HG03521 (cell line): ENCODE measurements at regions not wholly inside any gene's neighbourhood (a gene's known extent, or its start where the extent isn't known, plus 50 kb on each side); places are given as distances from the start of the nearest gene placed in this dataset.
"Not testable (repeated sequence)": the region's sequence is repeated elsewhere in the genome, so short reads cannot be mapped to it uniquely, and the experiment has no call there.

ENCODE experiments used
- ATAC-seq: cut with Tn5 transposase; IDR thresholded peaks from one replicate; pipeline ENCODE4 v1.9.1; 2021; ENCODE audit warnings: mild to moderate bottlenecking, moderate library complexity; ENCODE audit not compliant: unreplicated experiment

GRCh38 chr2:37757456-37757855 lies 86.0 kb upstream of the CDC42EP3 start:
- not testable (repeated sequence) for ATAC-seq

- not testable (repeated sequence) for ATAC-seq
Measured at GRCh38 chr2:37758141-37758601, 86.7 kb upstream of the CDC42EP3 start.

GRCh38 chr2:37759989-37760388 lies 88.5 kb upstream of the CDC42EP3 start:
- not testable (repeated sequence) for ATAC-seq

- no peak for ATAC-seq
Measured at GRCh38 chr2:37760471-37760870, 89.0 kb upstream of the CDC42EP3 start.

- ATAC-seq: not testable (repeated sequence)
Measured at GRCh38 chr2:37762281-37762680, 90.8 kb upstream of the CDC42EP3 start.

GRCh38 chr2:37764739-37765138 lies 93.3 kb upstream of the CDC42EP3 start:
- ATAC-seq: no peak

- ATAC-seq: no peak
Measured at GRCh38 chr2:37766106-37766505, 94.7 kb upstream of the CDC42EP3 start.

GRCh38 chr2:37767046-37767445 lies 95.6 kb upstream of the CDC42EP3 start:
- ATAC-seq: no peak

GRCh38 chr2:37767959-37768925 lies 96.8 kb upstream of the CDC42EP3 start:
- no peak for ATAC-seq

GRCh38 chr2:37769551-37769950 lies 98.1 kb upstream of the CDC42EP3 start:
- ATAC-seq: no peak

- no peak for ATAC-seq
Measured at GRCh38 chr2:37770797-37771196, 99.4 kb upstream of the CDC42EP3 start.

- no peak for ATAC-seq
Measured at GRCh38 chr2:37771600-37772088, 100.2 kb upstream of the CDC42EP3 start.

GRCh38 chr2:37773371-37774130 lies 102.1 kb upstream of the CDC42EP3 start:
- no peak for ATAC-seq

- ATAC-seq: not testable (repeated sequence)
Measured at GRCh38 chr2:37774171-37774944, 102.9 kb upstream of the CDC42EP3 start.

- ATAC-seq: no peak
Measured at GRCh38 chr2:37774976-37775907, 103.8 kb upstream of the CDC42EP3 start.

GRCh38 chr2:37775908-37776250 lies 104.4 kb upstream of the CDC42EP3 start:
- ATAC-seq: no peak

GRCh38 chr2:37776487-37776886 lies 105.0 kb upstream of the CDC42EP3 start:
- ATAC-seq: no peak

GRCh38 chr2:37779139-37779538 lies 107.7 kb upstream of the CDC42EP3 start:
- ATAC-seq: no peak

GRCh38 chr2:37779611-37780386 lies 108.4 kb upstream of the CDC42EP3 start:
- no peak for ATAC-seq
